Activated naive CD4-positive, alpha-beta T cell treated with anti-CD3 and anti-CD28 coated beads, Interleukin-2, amount 50 U/mL, for 72 hours (primary cell): ENCODE measurements at regions not wholly inside any gene's neighbourhood (a gene's known extent, or its start where the extent isn't known, plus 50 kb on each side); places are given as distances from the start of the nearest gene placed in this dataset.
"Not testable (repeated sequence)": the region's sequence is repeated elsewhere in the genome, so short reads cannot be mapped to it uniquely, and the experiment has no call there.

Experiments used
- ATAC-seq, 2 donors: fragments of 150-1000 bp; cut with Tn5 transposase; 2 replicates each; pipeline ENCODE4 v1.10.0; 2021; ENCODE audit warnings: mild to moderate bottlenecking in 2 of 2, moderate library complexity in 2 of 2
- DNase-seq, 2 donors: peaks; one replicate each; pipeline ENCODE4 v3.0.0; 2021 to 2022; ENCODE audit warnings: low spot score in 2 of 2
- H3K27ac Mint-ChIP-seq, 2 donors: one replicate each; pipeline ENCODE4 v1.8.0; 2022; ENCODE audit warnings: mild to moderate bottlenecking in 2 of 2, mixed read lengths in 2 of 2
- H3K36me3 Mint-ChIP-seq, 2 donors: one replicate each; pipeline ENCODE4 v1.8.0; 2022; ENCODE audit warnings: mixed read lengths in 2 of 2
- H3K9me3 Mint-ChIP-seq, 2 donors: one replicate each; pipeline ENCODE4 v1.8.0; 2022; ENCODE audit warnings: mixed read lengths in 2 of 2

GRCh38 chr4:78711676-78712075, 64.5 kb upstream of the BMP2K start:
- DNase-seq, result no peak
- no peak overlapping the region for H3K27ac Mint-ChIP-seq
- no peak for ATAC-seq
- H3K9me3 Mint-ChIP-seq, result no peaks in the 10 kb centered on the region
- no peaks in the 10 kb centered on the region for H3K36me3 Mint-ChIP-seq

GRCh38 chr4:78714598-78714997, 61.6 kb upstream of the BMP2K start:
- not testable (repeated sequence) for ATAC-seq, H3K36me3 Mint-ChIP-seq, H3K9me3 Mint-ChIP-seq, DNase-seq, H3K27ac Mint-ChIP-seq

DNA sequence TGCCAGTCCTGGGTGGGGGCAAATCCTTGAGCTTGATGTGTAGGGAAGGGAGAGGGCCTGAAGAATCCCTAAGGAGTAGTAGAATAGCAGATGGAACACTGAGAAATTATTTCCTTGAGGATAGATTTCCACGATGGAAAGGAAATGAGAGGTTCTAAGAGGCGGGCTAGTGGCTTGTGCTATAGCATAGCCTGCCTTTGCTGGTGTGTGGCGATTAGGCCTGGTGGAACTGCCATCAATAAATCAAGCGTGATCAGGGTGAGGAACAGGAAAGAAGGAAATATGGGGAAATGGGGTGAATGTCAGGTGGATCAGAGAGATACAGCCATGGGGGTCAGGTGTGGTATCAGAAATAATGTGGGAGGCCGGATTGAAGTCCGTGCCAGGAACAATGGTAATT, 60.8 kb upstream of the BMP2K start:
- not testable (repeated sequence) for DNase-seq, ATAC-seq, H3K36me3 Mint-ChIP-seq, H3K9me3 Mint-ChIP-seq, H3K27ac Mint-ChIP-seq

DNA sequence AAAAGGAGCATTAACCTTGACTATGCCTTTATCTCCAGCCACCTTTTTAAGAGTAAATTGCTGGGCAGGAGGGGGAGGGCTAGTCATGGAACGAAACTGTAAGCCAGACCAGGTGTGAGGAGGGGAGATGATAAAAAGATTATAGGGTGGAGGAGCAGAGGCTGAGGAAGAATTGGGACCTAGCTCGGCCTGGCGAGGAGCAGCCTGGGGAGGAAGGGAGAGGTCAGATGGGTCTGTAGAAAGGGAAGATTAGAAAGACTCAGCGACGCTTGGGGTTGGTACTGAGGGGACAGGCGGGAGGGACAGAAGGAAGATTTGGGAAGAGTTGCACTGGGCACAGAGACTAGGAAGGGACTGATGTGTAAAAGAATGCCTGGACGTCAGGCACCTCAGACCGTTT, 58.4 kb upstream of the BMP2K start:
- H3K9me3 Mint-ChIP-seq, ATAC-seq, H3K27ac Mint-ChIP-seq: not testable (repeated sequence)

DNA sequence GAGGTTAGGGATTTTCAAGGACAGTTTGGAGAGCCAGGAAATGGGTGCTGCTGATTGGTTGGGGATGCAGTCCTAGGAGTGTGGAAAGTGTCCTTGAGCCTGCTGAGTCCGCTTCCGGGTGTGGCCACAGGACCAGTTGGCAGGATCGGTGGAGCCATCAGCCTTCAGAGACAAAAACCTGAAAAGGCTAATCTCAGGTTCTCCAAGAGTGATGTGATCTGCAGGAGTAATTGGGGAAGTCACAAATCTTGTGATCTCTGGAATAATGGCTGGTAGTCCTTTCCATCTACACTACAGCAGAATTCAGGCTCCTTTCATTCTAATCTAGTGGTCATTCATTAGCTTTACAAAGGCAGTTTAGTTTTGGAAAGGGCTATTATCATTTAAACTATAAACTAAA, 55.9 kb upstream of the BMP2K start:
- no peaks in the 10 kb centered on the region for H3K9me3 Mint-ChIP-seq

More for the DNA sequence above, 58.4 kb upstream of the BMP2K start:
- H3K36me3 Mint-ChIP-seq, DNase-seq: not testable (repeated sequence)

DNA sequence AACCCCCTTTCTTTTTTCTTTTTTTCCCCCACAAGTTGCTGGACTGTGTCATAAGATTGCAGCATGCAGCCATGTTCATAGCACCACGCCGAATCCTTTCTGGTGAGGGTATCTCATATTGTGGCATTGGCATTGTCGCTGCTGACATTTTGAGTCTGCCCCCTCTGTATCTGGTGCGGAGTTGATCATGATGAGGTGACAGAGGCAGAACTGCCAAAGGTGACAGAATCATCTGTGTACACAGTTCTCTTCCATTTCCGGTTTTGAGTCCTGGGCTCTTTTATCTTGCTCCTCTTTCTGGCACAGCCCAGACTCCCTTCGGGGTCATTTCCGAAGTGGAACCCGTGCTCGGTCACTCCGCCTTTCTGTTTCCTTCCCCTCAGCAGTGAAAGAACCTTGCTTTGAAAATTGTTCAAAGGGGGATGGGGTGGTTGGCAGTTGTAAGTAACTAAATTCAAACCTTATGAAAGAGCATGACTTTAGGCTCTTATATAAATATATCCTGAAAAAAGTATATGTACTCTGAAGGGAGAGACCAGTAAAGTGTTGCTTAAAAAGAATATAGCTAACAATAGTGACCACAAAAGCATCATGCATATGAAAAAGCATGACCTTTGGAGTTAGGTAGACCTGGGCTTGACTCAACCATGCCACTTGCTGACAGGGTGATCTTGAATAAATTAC, 55.0 kb upstream of the BMP2K start:
- H3K36me3 Mint-ChIP-seq, result no peaks in the 10 kb centered on the region
- H3K27ac Mint-ChIP-seq, result peak overlapping the region; percentile 37 to 73
- DNase-seq, result peak; percentile 35 to 54
- ATAC-seq, result peak; percentile 98 to 99
- H3K9me3 Mint-ChIP-seq, result no peaks in the 10 kb centered on the region

More for the DNA sequence above, 55.9 kb upstream of the BMP2K start:
- Mint-ChIP-seq H3K36me3 (no peaks in the 10 kb centered on the region), H3K27ac (peak overlapping the region in 1 of 2 donors; percentile 73)
- ATAC-seq, result no peak
- no peak for DNase-seq

DNA sequence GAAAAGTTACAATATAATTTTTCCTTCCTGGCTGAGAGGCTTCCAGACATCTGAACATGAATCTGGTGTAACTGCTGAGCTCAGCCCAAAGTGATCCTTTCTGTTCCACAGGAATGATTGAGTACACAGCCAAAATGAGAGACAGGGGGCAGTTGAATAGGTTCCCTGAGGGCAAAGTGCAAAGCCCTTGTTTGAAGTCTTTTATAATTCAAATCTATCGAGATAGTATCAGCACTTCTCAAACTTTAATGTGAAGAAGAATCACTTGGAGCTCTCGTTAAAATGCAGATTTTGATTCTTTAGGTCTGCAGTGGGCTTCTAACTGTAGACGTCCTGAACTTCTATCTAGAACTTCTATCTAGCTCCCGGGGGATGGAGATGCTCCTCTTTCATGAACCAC, 54.4 kb upstream of the BMP2K start:
- no peak for ATAC-seq
- no peaks in the 10 kb centered on the region for H3K9me3 Mint-ChIP-seq
- H3K27ac Mint-ChIP-seq, result no peak overlapping the region
- no peak for DNase-seq
- no peaks in the 10 kb centered on the region for H3K36me3 Mint-ChIP-seq

GRCh38 chr4:78722320-78722719, 53.8 kb upstream of the BMP2K start:
- Mint-ChIP-seq H3K9me3 (no peaks in the 10 kb centered on the region), H3K27ac (no peak overlapping the region), H3K36me3 (no peaks in the 10 kb centered on the region)
- ATAC-seq (no peak), DNase-seq (no peak)

GRCh38 chr4:78722878-78723277, 53.3 kb upstream of the BMP2K start:
- Mint-ChIP-seq H3K27ac (peak overlapping the region in 1 of 2 donors; percentile 78), H3K36me3 (no peaks in the 10 kb centered on the region), H3K9me3 (no peaks in the 10 kb centered on the region)
- ATAC-seq (no peak), DNase-seq (no peak)
